LNCaP clone FGC (cell line): ENCODE measurements at regions not wholly inside any gene's neighbourhood (a gene's known extent, or its start where the extent isn't known, plus 50 kb on each side); places are given as distances from the start of the nearest gene placed in this dataset.
"Not testable (repeated sequence)": the region's sequence is repeated elsewhere in the genome, so short reads cannot be mapped to it uniquely, and the experiment has no call there.

Experiments used
- DNase-seq: peaks from one replicate; pipeline ENCODE4 v3.0.0-alpha.2; 2011; ENCODE audit warnings: low read depth
- H3K4me3 ChIP-seq: 2 replicates; pipeline ENCODE4 v1.5.1; 2011; ENCODE audit warnings: mild to moderate bottlenecking, low read depth, low read length, control low read depth
- TF ChIP-seq, protein P1 (sequence below): IDR thresholded peaks from 2 replicates; pipeline ENCODE4 v1.5.1; 2012; ENCODE audit warnings: mild to moderate bottlenecking; ENCODE audit not compliant: control insufficient read depth, insufficient read depth; ENCODE audit errors: extremely low read depth

DNA sequence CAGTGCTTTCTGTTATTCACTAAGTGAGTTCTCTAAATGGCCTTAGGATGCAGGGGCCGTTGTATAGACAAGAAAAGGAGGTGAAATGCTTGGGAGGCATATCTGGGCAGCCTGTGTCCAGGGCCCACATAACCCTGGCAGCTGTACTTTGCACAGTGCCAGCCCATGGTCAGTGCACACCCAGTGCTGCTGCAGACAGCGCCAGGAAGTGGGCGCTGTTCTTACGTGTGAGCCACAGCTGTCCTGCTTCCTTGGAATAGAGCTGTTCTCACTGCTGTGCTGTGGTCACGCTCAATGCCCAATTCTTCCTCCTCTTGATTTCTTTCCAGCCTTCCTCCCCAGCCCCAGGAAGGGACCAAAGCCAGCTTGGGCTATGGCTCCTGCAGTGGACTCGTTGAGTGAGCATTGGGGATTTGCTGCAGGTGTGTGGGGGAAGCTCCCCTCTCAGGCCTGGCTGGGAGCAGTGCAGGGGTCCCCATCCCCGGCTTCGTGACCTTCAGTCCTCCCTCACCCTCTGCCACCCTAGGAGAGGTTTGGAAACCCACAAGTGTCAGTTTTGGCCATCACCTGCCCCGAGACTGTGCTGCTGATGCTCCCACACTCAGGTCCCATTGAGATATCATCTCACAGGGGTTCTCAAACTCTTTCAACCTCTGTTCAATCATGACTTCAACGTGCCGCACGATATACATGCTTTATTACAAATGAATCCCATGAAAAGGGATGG lies 246.8 kb upstream of the EXOC2 start:
- no peak overlapping the region for H3K4me3 ChIP-seq
- TF ChIP-seq, protein P1, sequence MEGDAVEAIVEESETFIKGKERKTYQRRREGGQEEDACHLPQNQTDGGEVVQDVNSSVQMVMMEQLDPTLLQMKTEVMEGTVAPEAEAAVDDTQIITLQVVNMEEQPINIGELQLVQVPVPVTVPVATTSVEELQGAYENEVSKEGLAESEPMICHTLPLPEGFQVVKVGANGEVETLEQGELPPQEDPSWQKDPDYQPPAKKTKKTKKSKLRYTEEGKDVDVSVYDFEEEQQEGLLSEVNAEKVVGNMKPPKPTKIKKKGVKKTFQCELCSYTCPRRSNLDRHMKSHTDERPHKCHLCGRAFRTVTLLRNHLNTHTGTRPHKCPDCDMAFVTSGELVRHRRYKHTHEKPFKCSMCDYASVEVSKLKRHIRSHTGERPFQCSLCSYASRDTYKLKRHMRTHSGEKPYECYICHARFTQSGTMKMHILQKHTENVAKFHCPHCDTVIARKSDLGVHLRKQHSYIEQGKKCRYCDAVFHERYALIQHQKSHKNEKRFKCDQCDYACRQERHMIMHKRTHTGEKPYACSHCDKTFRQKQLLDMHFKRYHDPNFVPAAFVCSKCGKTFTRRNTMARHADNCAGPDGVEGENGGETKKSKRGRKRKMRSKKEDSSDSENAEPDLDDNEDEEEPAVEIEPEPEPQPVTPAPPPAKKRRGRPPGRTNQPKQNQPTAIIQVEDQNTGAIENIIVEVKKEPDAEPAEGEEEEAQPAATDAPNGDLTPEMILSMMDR, result no peak
- DNase-seq, result no peak

DNA sequence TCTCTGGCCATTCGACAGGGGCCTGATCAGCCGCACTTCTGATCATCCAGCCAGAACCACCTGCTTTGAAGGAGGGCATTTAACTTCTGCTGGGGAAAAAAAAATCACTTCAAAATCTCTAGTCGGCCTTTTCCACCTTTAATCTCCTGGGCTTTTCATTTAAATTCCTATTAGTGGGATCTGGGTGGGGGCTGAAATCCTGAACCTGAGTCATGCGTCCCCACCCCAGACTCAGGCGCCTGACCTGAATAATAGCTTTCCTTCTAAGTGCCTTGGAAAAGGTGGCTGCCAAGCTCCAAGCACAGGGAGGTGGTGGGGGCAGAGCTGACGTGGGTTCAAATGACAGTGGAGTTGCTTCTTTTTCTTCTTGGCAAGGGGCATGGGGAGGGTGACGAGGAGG lies 246.0 kb upstream of the EXOC2 start:
- DNase-seq, result no peak
- TF ChIP-seq, protein P1, result no peak

DNA sequence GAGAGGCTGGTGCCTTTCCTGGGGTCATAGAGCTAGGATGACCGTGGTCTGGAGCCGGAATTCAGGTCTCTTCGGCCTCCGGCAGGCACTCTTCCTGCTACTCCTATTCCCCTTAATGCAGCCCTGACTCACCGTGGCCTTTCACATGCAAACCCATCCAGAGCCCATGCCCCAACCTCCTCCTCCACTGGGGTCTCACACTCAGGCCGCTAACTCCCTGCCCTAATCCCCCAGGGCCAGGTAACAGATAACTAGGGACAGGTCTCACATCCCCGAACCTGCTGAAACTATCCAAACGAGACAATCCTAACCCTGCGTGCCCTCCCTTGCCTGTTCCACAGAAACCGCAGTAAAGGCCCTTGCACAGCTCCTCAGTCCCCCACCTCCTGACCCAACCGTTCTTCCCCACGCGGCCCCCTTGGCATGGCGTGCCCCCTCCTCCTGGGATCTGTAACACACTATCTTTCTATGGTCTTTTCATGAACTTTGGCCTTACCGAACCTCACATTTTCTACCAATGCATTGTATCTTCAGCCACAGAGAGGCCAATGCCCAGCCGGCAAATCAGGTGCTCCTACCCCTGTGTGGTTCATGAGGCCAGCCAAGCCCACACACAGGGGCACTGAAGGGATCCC lies 245.4 kb upstream of the EXOC2 start:
- no peak for DNase-seq
- no peak overlapping the region for H3K4me3 ChIP-seq
- TF ChIP-seq, protein P1, result no peak

More for the DNA sequence above, 246.0 kb upstream of the EXOC2 start:
- no peak overlapping the region for H3K4me3 ChIP-seq

DNA sequence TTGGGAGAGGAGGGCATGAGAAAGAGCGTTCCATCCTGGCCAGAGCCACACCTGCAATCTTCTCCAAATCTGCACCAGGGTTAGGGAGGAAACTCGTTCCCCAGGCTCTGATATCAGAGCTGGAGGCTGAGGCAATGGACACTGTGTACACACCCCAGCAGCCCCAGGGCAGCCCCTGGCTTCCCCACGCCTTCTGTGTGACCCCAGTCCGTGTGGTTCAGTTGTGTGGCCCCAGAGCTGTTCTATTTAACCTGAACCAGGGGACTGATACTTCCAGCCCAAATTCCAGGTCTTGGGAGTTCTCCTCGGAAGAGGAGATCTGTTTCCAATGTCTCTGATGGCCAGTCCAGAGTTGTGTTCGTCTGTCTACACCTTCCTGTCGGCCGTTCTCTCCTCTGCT lies 242.6 kb upstream of the EXOC2 start:
- no peak for DNase-seq
- no peak overlapping the region for H3K4me3 ChIP-seq
- TF ChIP-seq, protein P1, result no peak

DNA sequence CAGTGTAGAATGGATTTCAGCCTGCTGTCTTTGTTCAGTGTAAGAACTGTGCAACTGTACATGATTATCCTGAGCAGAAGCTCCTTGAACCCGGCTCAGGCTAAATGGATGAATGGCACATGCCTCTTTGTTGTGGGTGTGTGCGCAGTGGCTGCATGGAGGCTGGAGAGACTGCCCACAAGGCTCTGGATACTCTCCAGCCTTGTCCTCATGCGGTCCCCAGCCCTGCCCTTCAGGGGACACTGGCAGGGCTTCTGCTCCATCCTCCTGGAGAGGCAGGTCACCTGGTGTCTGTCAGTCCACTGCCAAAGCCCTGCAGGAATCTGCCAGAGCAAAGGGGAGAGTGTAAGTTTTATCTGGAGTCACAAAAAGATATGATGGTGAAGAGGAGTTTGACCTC lies 241.7 kb upstream of the EXOC2 start:
- TF ChIP-seq, protein P1, result no peak
- DNase-seq, result no peak
- no peak overlapping the region for H3K4me3 ChIP-seq

DNA sequence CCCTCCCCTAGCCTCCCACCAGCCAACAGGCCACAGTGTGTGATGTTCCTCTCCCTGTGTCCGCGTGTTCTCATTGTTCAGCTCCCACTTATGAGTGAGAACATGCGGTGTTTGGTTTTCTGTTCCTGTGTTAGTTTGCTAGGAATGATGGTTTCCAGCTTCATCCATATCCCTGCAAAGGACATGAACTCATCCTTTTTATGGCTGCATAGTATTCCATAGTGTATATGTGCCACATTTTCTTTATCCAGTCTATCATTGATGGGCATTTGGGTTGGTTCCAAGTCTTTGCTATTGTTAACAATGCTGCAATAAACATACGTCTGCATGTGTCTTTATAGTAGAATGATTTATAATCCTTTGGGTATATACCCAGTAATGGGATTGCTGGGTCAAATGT lies 239.0 kb upstream of the EXOC2 start:
- DNase-seq, H3K4me3 ChIP-seq: not testable (repeated sequence)

DNA sequence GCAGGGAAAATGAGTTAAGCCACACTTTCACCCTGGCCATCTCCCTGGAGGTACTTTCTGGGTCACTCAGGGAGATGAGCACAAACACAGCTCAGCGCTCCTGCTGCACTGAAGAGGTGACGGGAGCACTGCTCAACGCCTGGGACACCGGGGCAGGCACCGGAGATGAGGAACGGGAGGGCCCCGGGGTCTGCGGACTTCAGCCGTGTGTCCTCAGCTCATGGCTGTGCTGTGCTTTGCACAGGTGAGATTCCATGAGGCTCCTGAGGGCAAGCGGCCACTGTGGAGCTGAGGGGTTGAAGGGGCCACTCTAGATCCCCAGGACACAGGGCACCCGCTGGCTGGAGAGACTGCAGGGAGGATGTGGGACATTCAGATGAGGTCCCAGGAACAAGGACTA lies 234.2 kb upstream of the EXOC2 start:
- TF ChIP-seq, protein P1, result no peak
- H3K4me3 ChIP-seq, result no peak overlapping the region
- DNase-seq, result no peak
